Adipocyte (in vitro differentiated cells): ENCODE measurements at regions not wholly inside any gene's neighbourhood (a gene's known extent, or its start where the extent isn't known, plus 50 kb on each side); places are given as distances from the start of the nearest gene placed in this dataset.
"Not testable (repeated sequence)": the region's sequence is repeated elsewhere in the genome, so short reads cannot be mapped to it uniquely, and the experiment has no call there.

Experiments used
- DNase-seq: peaks from one replicate; pipeline ENCODE4 v3.0.0-alpha.2; 2015; ENCODE audit warnings: low read depth
- H3K27me3 ChIP-seq: replicated peaks from 2 replicates; pipeline ENCODE4 v1.7.0; 2013; ENCODE audit warnings: mild to moderate bottlenecking, low read length, moderate library complexity; ENCODE audit not compliant: control insufficient read depth, insufficient read depth
- H3K36me3 ChIP-seq: 2 replicates; pipeline ENCODE4 v1.7.0; 2013; ENCODE audit warnings: low read length, mild to moderate bottlenecking, moderate library complexity; ENCODE audit not compliant: control insufficient read depth, insufficient read depth, severe bottlenecking
- H3K4me1 ChIP-seq: 2 replicates; pipeline ENCODE4 v1.7.0; 2013; ENCODE audit warnings: mild to moderate bottlenecking, low read length, moderate library complexity; ENCODE audit not compliant: control insufficient read depth, insufficient read depth
- H3K4me3 ChIP-seq: 2 replicates; pipeline ENCODE4 v1.7.0; 2013; ENCODE audit warnings: mild to moderate bottlenecking, low read length, moderate library complexity
- H3K9ac ChIP-seq: 2 replicates; pipeline ENCODE4 v1.7.0; 2013; ENCODE audit warnings: mild to moderate bottlenecking, low read length, moderate library complexity
- H3K9me3 ChIP-seq: 2 replicates; pipeline ENCODE4 v1.7.0; 2013; ENCODE audit warnings: mild to moderate bottlenecking, low read length, moderate library complexity; ENCODE audit not compliant: control insufficient read depth

DNA sequence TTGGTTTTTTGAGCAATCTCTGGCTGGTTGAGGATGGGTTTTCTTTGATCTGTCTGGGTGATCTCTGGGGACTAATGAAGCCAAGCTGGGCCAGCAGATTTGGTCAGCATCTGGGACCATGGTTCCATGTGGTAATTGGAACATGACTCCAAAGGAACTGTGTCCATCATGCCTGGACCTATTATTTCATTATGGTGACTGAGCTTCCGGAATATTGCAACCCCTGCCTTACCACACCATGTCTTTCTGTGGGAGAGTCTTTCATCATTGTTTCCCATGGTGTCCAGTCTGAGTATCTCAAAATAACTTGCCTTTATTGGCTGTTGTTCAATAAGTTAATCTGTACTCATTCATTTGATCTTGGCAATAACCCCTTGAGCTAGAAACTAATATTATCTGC lies 624.9 kb upstream of the TBX3 start:
- H3K4me1 ChIP-seq: peaks cover 4% of the 10 kb centered on the region
- no peaks in the 10 kb centered on the region for H3K27me3 ChIP-seq
- H3K9ac ChIP-seq: no peak overlapping the region
- no peak for DNase-seq
- no peak overlapping the region for H3K4me3 ChIP-seq
- no peaks in the 10 kb centered on the region for H3K36me3 ChIP-seq
- no peaks in the 10 kb centered on the region for H3K9me3 ChIP-seq

DNA sequence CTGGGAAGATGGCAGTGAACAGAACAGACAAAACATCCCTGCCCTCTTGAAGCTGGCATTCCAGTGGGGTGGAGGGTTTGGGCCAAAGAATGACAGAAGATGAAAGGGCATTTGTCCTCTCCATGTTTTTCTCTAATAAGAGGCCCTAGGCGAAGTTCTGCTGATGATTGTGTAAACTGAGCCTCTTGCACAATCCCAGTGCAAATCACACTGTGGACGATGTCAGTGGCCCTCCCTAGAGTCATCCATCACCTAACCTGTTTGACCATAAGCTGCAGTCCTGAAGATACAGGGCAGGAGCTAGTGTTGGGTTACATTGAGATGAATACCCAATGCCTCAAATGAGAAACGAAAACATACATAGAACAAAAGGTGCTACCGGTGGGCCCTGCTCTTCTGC lies 622.4 kb upstream of the TBX3 start:
- no peak overlapping the region for H3K4me3 ChIP-seq
- H3K9me3 ChIP-seq: no peaks in the 10 kb centered on the region
- no peak for DNase-seq
- H3K27me3 ChIP-seq: no peaks in the 10 kb centered on the region
- peaks cover 4% of the 10 kb centered on the region for H3K4me1 ChIP-seq
- H3K36me3 ChIP-seq: no peaks in the 10 kb centered on the region
- H3K9ac ChIP-seq: no peak overlapping the region

DNA sequence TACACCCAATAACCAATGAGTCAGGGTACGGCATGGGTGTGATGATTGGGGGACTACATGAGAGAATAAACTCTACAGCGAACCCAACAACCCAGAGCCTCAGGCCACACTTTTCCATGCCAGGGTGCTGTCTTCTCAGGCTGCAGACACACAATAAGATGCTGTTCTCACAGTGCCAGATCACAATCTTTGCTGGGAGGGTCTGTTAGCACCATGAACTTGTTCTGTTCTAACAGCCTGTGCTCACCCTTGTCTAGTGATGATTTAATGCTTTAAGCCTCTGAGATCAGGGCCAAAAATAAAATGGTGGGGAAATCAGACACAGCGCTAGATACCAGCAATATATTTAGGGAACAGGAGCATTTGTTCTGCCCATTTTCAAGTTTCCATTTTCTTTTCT lies 621.9 kb upstream of the TBX3 start:
- DNase-seq: no peak

DNA sequence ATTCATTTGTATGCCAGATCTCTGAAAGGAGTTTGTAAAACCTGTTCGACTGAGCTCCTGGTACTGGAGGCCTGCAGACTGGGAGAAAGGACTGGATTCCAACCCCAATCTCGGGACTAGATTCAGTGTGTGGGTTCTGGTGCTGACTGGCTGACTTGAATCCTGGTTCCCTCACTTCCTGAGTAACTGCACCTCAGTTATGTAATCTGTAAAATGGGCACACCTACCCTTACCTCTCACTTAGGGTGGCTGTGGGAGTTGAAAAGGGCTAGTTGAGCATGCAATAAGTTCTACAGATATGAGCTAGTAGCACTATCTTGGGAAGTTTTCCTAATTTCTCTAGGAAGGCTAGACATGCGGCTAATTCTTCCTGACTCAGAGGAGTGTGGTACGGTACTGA lies 621.3 kb upstream of the TBX3 start:
- DNase-seq: no peak
- no peaks in the 10 kb centered on the region for H3K27me3 ChIP-seq
- no peaks in the 10 kb centered on the region for H3K36me3 ChIP-seq
- H3K9me3 ChIP-seq: no peaks in the 10 kb centered on the region
- H3K4me3 ChIP-seq: no peak overlapping the region
- H3K9ac ChIP-seq: no peak overlapping the region
- H3K4me1 ChIP-seq: peaks cover 4% of the 10 kb centered on the region

More for the DNA sequence above, 621.9 kb upstream of the TBX3 start:
- H3K27me3 ChIP-seq: no peaks in the 10 kb centered on the region
- H3K4me1 ChIP-seq: peaks cover 4% of the 10 kb centered on the region
- H3K36me3 ChIP-seq: no peaks in the 10 kb centered on the region
- no peak overlapping the region for H3K4me3 ChIP-seq
- H3K9ac ChIP-seq: no peak overlapping the region
- no peaks in the 10 kb centered on the region for H3K9me3 ChIP-seq

DNA sequence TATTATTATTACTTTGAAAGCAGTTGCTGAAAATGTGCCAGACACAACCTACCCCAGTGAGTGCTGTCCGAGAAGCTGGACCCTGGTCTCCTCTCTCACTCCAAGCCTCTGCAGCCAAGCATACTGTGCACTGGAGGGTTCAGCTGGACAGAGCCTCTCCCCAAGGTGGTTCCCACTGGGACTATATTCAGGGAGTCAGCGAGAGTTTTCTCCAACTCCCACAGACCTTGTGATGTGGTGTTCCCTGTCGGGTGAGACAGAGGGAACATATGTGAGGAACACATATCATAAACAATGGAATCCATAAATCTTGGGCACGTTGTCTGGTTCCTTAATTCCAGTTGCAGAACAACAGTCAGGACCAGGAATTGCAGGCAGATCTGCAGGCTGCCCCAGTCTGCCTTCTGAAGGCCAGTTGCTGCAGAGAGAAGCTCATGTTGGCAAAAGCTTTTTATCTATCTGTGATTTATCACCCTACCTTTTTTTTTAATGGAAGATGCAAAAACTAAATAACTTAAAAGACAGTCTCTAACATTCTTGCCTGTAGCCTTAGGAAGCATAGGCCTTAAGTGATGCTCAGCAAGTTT lies 619.8 kb upstream of the TBX3 start:
- Histone ChIP-seq H3K4me1 (no peaks in the 10 kb centered on the region), H3K36me3 (no peaks in the 10 kb centered on the region), H3K27me3 (no peaks in the 10 kb centered on the region), H3K9ac (no peak overlapping the region), H3K9me3 (no peaks in the 10 kb centered on the region), H3K4me3 (no peak overlapping the region)
- DNase-seq: no peak

DNA sequence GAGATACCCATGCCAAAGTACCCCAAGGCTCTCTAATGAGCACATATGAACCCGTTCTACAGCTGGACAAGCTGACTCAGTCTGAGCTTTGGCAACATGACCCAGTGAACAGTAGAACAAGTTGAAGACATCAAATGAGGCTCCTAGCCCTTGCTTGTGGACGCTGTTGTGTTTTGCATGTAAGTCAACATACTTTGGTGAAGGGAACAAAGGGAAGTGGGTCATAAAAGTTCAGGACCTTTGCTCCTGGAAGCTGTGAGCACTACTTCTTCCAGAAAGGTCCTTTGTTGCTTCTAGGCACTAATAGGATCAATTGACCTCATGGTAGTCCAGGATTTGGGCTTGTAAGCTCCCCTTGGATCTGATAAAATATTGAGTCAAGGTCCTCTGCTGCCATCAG lies 613.5 kb upstream of the TBX3 start:
- H3K4me3 ChIP-seq: no peak overlapping the region
- no peaks in the 10 kb centered on the region for H3K36me3 ChIP-seq
- no peaks in the 10 kb centered on the region for H3K9me3 ChIP-seq
- H3K27me3 ChIP-seq: no peaks in the 10 kb centered on the region
- DNase-seq: no peak
- no peak overlapping the region for H3K9ac ChIP-seq
- H3K4me1 ChIP-seq: no peaks in the 10 kb centered on the region

DNA sequence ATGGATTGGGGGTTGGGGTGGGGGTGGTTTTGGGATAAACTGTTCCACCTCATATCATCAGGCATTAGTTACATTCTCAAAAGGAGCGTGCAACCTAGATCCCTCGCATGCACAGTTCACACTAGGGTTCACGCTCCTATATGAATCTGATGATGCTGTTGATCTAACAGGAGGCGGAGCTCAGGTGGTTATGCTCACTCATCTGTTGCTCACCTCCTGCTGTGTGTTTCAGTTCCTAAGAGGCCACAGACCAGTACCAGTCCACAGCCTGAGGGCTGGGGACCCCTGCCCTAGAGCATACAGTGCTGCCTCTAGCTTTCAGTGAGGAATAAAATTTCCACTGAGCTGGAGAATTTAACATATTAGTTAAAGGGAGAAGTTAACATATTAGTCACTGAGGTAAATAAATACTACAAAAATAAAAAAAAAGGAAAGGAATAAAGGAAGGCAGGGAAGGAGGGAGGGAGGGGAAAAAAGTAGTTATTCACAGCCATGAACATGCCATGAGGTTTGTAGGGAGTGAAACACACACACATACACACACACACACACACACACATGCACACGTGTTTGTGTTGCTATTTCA lies 612.7 kb upstream of the TBX3 start:
- DNase-seq: no peak
- no peaks in the 10 kb centered on the region for H3K27me3 ChIP-seq

DNA sequence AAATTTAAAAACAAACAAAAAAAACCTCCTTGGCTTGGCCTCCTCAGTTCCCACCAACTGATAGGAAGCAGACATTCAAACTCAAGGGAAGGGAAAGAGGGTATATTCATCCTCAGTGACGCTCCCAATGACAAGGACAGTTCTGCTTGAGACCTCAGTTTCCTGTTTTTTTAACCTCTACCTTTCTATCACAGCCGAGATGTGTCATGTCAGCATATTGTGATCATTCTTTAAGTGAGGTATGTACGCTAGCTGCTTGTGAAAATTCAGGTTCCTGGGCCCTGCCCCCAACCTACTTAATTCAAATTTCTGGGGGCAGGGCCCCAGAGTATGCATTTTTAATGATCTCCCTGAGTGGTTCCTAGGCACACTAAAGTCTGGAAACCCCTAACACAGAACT lies 611.9 kb upstream of the TBX3 start:
- no peaks in the 10 kb centered on the region for H3K36me3 ChIP-seq
- H3K4me3 ChIP-seq: no peak overlapping the region
- H3K27me3 ChIP-seq: no peaks in the 10 kb centered on the region
- no peaks in the 10 kb centered on the region for H3K9me3 ChIP-seq
- H3K9ac ChIP-seq: no peak overlapping the region
- DNase-seq: no peak
- H3K4me1 ChIP-seq: no peaks in the 10 kb centered on the region

More for the DNA sequence above, 612.7 kb upstream of the TBX3 start:
- no peaks in the 10 kb centered on the region for H3K36me3 ChIP-seq
- H3K9me3 ChIP-seq: no peaks in the 10 kb centered on the region
- no peak overlapping the region for H3K9ac ChIP-seq
- H3K4me1 ChIP-seq: no peaks in the 10 kb centered on the region
- no peak overlapping the region for H3K4me3 ChIP-seq

DNA sequence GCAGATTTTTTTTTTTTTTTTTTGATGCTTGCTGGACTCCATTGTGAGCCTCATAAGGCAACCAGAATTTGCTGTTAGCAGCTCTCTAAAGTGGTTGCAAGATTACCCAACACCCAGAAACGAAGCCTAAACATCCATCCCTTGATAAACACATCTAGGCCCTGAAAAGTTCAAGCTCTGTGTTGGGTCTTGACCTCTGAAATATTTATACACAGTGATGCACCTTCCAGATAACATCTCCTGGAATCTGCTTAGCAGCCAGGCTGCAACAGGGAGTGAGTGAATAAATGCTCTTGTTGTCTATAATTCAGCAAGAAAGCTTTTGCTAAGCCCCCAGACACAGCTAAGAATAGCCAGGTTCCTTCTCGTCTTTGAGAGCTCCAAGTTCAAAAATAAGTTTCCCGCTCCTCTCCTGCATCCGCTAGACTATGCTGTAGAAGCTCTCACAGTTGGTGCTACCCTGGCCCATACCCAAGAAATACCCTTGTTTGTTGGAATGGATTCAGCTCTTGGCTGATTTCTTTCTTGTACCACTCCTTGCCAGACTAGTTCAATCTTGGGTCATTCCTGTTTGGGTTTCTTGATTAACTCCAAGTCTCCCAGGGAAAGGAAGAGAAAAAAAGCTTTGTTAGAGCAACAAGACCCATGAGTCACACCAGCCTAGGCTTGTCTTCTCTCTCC lies 610.6 kb upstream of the TBX3 start:
- Histone ChIP-seq H3K27me3 (no peaks in the 10 kb centered on the region), H3K4me1 (no peaks in the 10 kb centered on the region)

DNA sequence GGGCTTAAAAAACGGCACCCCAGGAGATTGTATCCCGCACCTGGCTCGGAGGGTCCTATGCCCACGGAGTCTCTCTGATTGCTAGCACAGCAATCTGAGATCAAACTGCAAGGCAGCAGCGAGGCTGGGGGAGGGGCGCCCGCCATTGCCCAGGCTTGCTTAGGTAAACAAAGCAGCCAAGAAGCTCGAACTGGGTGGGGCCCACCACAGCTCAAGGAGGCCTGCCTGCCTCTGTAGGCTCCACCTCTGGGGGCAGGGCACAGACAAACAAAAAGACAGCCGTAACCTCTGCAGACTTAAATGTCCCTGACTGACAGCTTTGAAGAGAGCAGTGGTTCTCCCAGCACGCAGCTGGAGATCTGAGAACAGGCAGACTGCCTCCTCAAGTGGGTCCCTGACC lies 601.5 kb upstream of the TBX3 start:
- not testable (repeated sequence) for H3K9me3 ChIP-seq, H3K4me3 ChIP-seq, H3K36me3 ChIP-seq, H3K4me1 ChIP-seq, DNase-seq, H3K27me3 ChIP-seq, H3K9ac ChIP-seq

More for the DNA sequence above, 610.6 kb upstream of the TBX3 start:
- DNase-seq: peak; percentile 21
- Histone ChIP-seq H3K36me3 (no peaks in the 10 kb centered on the region), H3K9ac (no peak overlapping the region), H3K9me3 (no peaks in the 10 kb centered on the region), H3K4me3 (no peak overlapping the region)

DNA sequence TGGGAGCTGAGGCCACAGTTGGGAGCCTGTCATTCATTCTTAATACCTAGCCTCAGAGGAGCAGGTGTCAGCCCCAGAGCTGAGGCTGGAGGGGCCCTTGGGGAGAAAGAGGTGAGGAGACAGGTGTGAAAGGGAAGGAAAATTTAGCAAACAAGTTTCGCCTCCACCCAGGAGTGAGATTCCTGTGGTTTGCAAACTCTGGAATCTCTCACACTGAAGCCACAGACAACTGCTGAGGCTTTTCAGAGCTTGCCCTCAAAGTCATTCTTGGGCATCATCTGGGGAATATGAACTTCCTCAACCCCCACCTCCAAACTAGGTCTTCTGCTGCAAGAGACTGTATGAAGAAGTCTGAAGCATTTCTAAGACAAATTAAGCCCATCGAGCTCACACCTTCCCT lies 589.5 kb upstream of the TBX3 start:
- Histone ChIP-seq H3K36me3 (no peaks in the 10 kb centered on the region), H3K9ac (peak overlapping the region; percentile 65), H3K4me1 (peaks cover 36% of the 10 kb centered on the region), H3K4me3 (no peak overlapping the region), H3K9me3 (no peaks in the 10 kb centered on the region), H3K27me3 (no peaks in the 10 kb centered on the region)
- DNase-seq: no peak
